Smooth muscle cell (in vitro differentiated cells): ENCODE measurements at regions not wholly inside any gene's neighbourhood (a gene's known extent, or its start where the extent isn't known, plus 50 kb on each side); places are given as distances from the start of the nearest gene placed in this dataset.

Experiments used
- DNase-seq: peaks from one replicate; lab custom pipeline; 2025; ENCODE audit not compliant: unreplicated experiment; lab: John Stamatoyannopoulos, UW
- H2AFZ ChIP-seq: fragments of 200-600 bp; sonication (generic); 2 replicates; pipeline ENCODE4 v1.6.0; 2016; ENCODE audit warnings: antibody characterized with exemption, low read depth, mild to moderate bottlenecking
- H3F3A ChIP-seq: fragments of 200-600 bp; sonication (generic); 2 replicates; pipeline ENCODE4 v1.6.0; 2017; ENCODE audit warnings: antibody characterized with exemption, low read depth
- H3K27ac ChIP-seq: fragments of 200-600 bp; sonication (generic); 2 replicates; pipeline ENCODE4 v1.5.1; 2016; ENCODE audit warnings: low read depth, mild to moderate bottlenecking
- H3K27me3 ChIP-seq: fragments of 200-600 bp; sonication (generic); 2 replicates; pipeline ENCODE4 v1.6.1; 2016; ENCODE audit warnings: low read depth, mild to moderate bottlenecking
- H3K36me3 ChIP-seq: fragments of 200-600 bp; sonication (generic); 2 replicates; pipeline ENCODE4 v1.5.1; 2016; ENCODE audit warnings: low read depth
- H3K4me1 ChIP-seq: fragments of 200-600 bp; sonication (generic); 2 replicates; pipeline ENCODE4 v1.5.1; 2016; ENCODE audit warnings: low read depth
- H3K4me2 ChIP-seq: fragments of 200-600 bp; sonication (generic); 2 replicates; pipeline ENCODE4 v1.6.0; 2016; ENCODE audit warnings: mild to moderate bottlenecking
- H3K4me3 ChIP-seq: fragments of 200-600 bp; sonication (generic); 2 replicates; pipeline ENCODE4 v1.5.1; 2016; ENCODE audit warnings: mild to moderate bottlenecking
- H3K79me2 ChIP-seq: fragments of 200-600 bp; sonication (generic); 2 replicates; pipeline ENCODE4 v1.6.0; 2016; ENCODE audit warnings: low read depth, mild to moderate bottlenecking
- H3K9ac ChIP-seq: fragments of 200-600 bp; sonication (generic); 2 replicates; pipeline ENCODE4 v1.6.0; 2016; ENCODE audit warnings: low read depth
- H3K9me3 ChIP-seq: fragments of 200-600 bp; sonication (generic); replicated peaks from 2 replicates; pipeline ENCODE4 v1.5.1; 2016; ENCODE audit warnings: low read depth
- H4K20me1 ChIP-seq: fragments of 200-600 bp; sonication (generic); 2 replicates; pipeline ENCODE4 v1.6.0; 2016; ENCODE audit warnings: low read depth
- CTCF ChIP-seq: fragments of 200-600 bp; sonication (generic); IDR thresholded peaks from 2 replicates; pipeline ENCODE4 v1.5.1; 2017; ENCODE audit warnings: borderline replicate concordance, mild to moderate bottlenecking, antibody characterized with exemption; ENCODE audit not compliant: insufficient read depth, poor library complexity, severe bottlenecking
- WGBS: methylation state at CpG from one replicate; pipeline ENCODE4 v1.1.7; 2016; ENCODE audit warnings: low lambda C conversion rate; 5-methylcytosine and 5-hydroxymethylcytosine counted together

- H3K27ac ChIP-seq = no peak overlapping the region
- no peak overlapping the region for H3K4me2 ChIP-seq
- TF ChIP-seq CTCF = no peak
Measured at GRCh38 chr3:81947359-81947758, 185.9 kb upstream of the GBE1 start.

GRCh38 chr3:81938681-81939080 is 177.2 kb upstream of the GBE1 start:
- H4K20me1 ChIP-seq = no peaks in the 10 kb centered on the region
- H3K4me3 ChIP-seq = no peak overlapping the region
- no peaks in the 10 kb centered on the region for H3K79me2 ChIP-seq
- no peak for DNase-seq
- no peak overlapping the region for H2AFZ ChIP-seq
- no peak overlapping the region for H3K9ac ChIP-seq
- H3F3A ChIP-seq = no peaks in the 10 kb centered on the region
- H3K4me1 ChIP-seq = no peaks in the 10 kb centered on the region
- no peaks in the 10 kb centered on the region for H3K27me3 ChIP-seq
- H3K27ac ChIP-seq = no peak overlapping the region
- H3K36me3 ChIP-seq = no peaks in the 10 kb centered on the region
- H3K4me2 ChIP-seq = no peak overlapping the region
- H3K9me3 ChIP-seq = peaks cover 7% of the 10 kb centered on the region
- no peak for TF ChIP-seq CTCF

More at GRCh38 chr3:81947359-81947758, 185.9 kb upstream of the GBE1 start:
- Histone ChIP-seq H3K79me2 (no peaks in the 10 kb centered on the region), H3K9ac (no peak overlapping the region), H3K9me3 (peaks cover 3% of the 10 kb centered on the region), H4K20me1 (no peaks in the 10 kb centered on the region), H3K4me1 (no peaks in the 10 kb centered on the region), H3K36me3 (no peaks in the 10 kb centered on the region), H3K4me3 (no peak overlapping the region), H2AFZ (no peak overlapping the region), H3F3A (no peaks in the 10 kb centered on the region), H3K27me3 (no peaks in the 10 kb centered on the region)
- WGBS = 65% methylated on average over 1 of the region's 1 CpG
- no peak for DNase-seq

GRCh38 chr3:81936817-81937216 is 175.4 kb upstream of the GBE1 start:
- no peak for DNase-seq
- Histone ChIP-seq H4K20me1 (no peaks in the 10 kb centered on the region), H3K9me3 (no peaks in the 10 kb centered on the region), H3K4me3 (no peak overlapping the region), H3F3A (no peaks in the 10 kb centered on the region), H3K36me3 (no peaks in the 10 kb centered on the region), H3K4me1 (no peaks in the 10 kb centered on the region), H3K27ac (no peak overlapping the region), H3K27me3 (no peaks in the 10 kb centered on the region), H3K4me2 (no peak overlapping the region), H3K9ac (no peak overlapping the region), H3K79me2 (no peaks in the 10 kb centered on the region), H2AFZ (no peak overlapping the region)
- TF ChIP-seq CTCF = no peak
- WGBS = 59% methylated on average over 1 of the region's 1 CpG

GRCh38 chr3:81932681-81933080 is 171.2 kb upstream of the GBE1 start:
- H3K27ac ChIP-seq = no peak overlapping the region
- 90% methylated on average over 4 of the region's 4 CpGs for WGBS
- no peak for TF ChIP-seq CTCF

More at GRCh38 chr3:81932681-81933080, 171.2 kb upstream of the GBE1 start:
- Histone ChIP-seq H4K20me1 (no peaks in the 10 kb centered on the region), H3K27me3 (no peaks in the 10 kb centered on the region), H3F3A (no peaks in the 10 kb centered on the region), H2AFZ (no peak overlapping the region), H3K4me3 (no peak overlapping the region), H3K9me3 (no peaks in the 10 kb centered on the region), H3K36me3 (no peaks in the 10 kb centered on the region), H3K79me2 (no peaks in the 10 kb centered on the region), H3K9ac (no peak overlapping the region), H3K4me2 (no peak overlapping the region), H3K4me1 (no peaks in the 10 kb centered on the region)
- no peak for DNase-seq
